ENCODE measurements at regions not wholly inside any gene's neighbourhood (a gene's known extent, or its start where the extent isn't known, plus 50 kb on each side); places are given as distances from the start of the nearest gene placed in this dataset.

- TF ChIP-seq CTCF (IDR thresholded peaks at IDR 0.05) (no peak), POLR2A (IDR thresholded peaks at IDR 0.05) (no peak)
Observed at GRCh38 chr9:99745085-99745484, 76.6 kb upstream of the NR4A3 start.

Data from thyroid gland (tissue), 4 donors.